HEK293T (cell line): ENCODE measurements at regions not wholly inside any gene's neighbourhood (a gene's known extent, or its start where the extent isn't known, plus 50 kb on each side); places are given as distances from the start of the nearest gene placed in this dataset.

Experiments
- BHLHE40 ChIP-seq: fragments of 450-650 bp; IDR thresholded peaks from 2 replicates; pipeline ENCODE4 v1.6.1; 2016; ENCODE audit warnings: mild to moderate bottlenecking, moderate library complexity, borderline replicate concordance
- FOXA1 ChIP-seq: fragments of 450-650 bp; IDR thresholded peaks from 2 replicates; pipeline ENCODE4 v1.6.1; 2016; ENCODE audit warnings: mild to moderate bottlenecking
- HDGF ChIP-seq: fragments of 450-650 bp; IDR thresholded peaks from 2 replicates; pipeline ENCODE4 v1.6.1; 2017; ENCODE audit warnings: antibody characterized with exemption, borderline replicate concordance
- SUZ12 ChIP-seq: fragments of 450-650 bp; IDR thresholded peaks from 2 replicates; pipeline ENCODE4 v1.6.1; 2016; ENCODE audit warnings: mild to moderate bottlenecking
- ZNF384 ChIP-seq: fragments of 450-650 bp; IDR thresholded peaks from 2 replicates; pipeline ENCODE4 v1.6.1; 2016

DNA sequence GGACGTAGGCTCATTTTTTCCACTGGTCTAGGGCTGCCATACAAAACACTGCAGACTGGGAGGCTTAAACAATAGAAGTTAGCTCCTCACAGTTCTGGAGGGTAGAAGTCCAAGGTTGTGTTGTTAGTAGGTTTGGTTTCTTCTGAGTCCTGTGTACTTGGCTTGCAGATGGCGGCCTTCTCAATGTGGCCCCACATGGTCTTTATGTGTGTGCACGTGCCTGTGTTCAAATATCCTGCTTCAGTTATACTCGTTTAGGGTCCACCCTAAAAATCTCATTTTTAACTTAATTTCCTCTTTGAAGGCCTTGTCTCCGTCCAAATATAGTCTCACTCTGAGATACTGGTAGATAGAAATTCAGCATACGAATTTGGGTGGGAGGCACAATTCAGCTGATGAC is 542.4 kb downstream of the HAPSTR1 start:
- TF ChIP-seq BHLHE40 (no peak), HDGF (no peak), ZNF384 (no peak), FOXA1 (no peak), SUZ12 (no peak)
